GM10266 (cell line): ENCODE measurements at regions not wholly inside any gene's neighbourhood (a gene's known extent, or its start where the extent isn't known, plus 50 kb on each side); places are given as distances from the start of the nearest gene placed in this dataset.

ENCODE experiments used
- DNase-seq: peaks from one replicate; pipeline ENCODE4 v3.0.0; 2012; ENCODE audit errors: extremely low spot score
- TF ChIP-seq, protein P1 (sequence below): IDR thresholded peaks from 2 replicates; pipeline ENCODE4 v1.5.1; 2012; ENCODE audit warnings: mild to moderate bottlenecking, low read depth; ENCODE audit not compliant: control insufficient read depth, insufficient read depth; ENCODE audit errors: missing control alignments

DNA sequence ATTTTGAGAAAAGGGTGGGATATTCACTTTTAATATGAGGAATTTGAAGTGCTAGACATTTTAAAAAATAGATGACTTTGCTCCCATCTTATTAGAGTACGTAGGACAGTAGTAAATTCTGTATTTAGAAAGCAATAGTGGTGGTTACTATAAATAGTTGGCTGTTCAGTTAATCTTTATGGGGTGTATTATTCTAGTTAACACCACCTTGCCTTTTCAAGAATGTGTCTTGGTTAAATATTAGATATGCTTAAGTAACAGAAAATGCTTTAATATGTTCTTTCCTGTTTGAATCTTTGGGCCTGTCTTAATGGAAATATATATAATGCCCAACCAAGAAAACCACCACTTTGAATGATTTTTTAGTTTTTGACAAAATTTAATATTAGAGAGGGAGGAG lies 608.7 kb upstream of the FAM174A start:
- TF ChIP-seq, protein P1, sequence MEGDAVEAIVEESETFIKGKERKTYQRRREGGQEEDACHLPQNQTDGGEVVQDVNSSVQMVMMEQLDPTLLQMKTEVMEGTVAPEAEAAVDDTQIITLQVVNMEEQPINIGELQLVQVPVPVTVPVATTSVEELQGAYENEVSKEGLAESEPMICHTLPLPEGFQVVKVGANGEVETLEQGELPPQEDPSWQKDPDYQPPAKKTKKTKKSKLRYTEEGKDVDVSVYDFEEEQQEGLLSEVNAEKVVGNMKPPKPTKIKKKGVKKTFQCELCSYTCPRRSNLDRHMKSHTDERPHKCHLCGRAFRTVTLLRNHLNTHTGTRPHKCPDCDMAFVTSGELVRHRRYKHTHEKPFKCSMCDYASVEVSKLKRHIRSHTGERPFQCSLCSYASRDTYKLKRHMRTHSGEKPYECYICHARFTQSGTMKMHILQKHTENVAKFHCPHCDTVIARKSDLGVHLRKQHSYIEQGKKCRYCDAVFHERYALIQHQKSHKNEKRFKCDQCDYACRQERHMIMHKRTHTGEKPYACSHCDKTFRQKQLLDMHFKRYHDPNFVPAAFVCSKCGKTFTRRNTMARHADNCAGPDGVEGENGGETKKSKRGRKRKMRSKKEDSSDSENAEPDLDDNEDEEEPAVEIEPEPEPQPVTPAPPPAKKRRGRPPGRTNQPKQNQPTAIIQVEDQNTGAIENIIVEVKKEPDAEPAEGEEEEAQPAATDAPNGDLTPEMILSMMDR, result no peak
- no peak for DNase-seq

DNA sequence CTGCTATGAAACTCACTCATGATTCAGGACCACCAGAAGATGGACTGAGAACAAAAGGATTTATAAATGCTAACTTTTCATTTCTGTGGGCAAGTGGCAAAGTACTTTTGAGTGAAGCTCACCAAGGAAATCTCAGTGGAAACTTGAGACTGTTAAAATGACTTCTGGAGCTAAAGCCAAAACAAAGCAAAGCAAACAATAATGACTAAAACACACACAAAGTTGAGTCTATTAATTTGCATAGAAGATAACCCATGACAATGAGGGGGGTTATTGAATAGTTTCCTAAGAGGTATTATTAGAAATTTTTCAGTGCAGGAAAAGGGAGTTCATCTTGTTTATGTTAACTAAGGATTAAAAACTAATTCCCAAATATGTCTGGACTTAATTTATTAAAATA lies 612.8 kb upstream of the FAM174A start:
- TF ChIP-seq, protein P1, result no peak
- no peak for DNase-seq

DNA sequence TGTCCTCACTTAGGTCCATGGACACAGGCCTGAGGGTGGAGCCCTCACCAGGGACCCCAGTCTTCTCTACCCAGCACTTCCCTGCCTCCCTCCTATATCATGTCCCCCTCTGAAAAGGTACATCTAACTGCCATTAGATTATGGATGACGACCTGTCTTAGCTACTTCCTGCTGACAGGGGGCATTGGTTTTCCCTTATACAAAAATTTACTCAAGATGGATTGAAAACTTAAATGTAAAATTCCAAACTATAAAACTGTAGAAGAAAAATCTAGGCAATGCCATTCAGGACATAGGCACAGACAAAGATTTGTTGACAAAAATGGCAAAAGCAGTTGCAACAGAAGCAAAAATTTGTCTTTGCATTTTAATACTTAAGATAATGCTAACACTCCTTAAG lies 623.2 kb upstream of the FAM174A start:
- TF ChIP-seq, protein P1, result no peak
- no peak for DNase-seq

DNA sequence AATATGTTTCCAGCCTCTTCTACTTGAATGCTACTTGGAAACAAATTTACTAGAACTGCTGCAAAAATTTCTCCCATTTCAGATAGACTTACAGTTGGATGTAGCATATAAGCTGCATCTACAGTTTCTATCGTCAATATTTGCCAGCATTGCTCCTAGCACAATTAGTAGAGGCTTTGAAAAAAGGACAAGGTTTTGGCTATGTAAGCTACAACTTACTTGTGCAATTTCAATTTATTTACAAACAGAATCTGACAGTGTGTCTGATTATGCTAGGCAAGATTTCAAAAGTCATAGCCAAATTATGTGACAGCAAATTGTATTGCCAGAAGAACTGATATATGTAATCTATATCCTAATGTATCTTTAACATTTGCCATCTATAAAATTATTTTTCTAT lies 628.4 kb upstream of the FAM174A start:
- DNase-seq, result no peak
- TF ChIP-seq, protein P1, result no peak

DNA sequence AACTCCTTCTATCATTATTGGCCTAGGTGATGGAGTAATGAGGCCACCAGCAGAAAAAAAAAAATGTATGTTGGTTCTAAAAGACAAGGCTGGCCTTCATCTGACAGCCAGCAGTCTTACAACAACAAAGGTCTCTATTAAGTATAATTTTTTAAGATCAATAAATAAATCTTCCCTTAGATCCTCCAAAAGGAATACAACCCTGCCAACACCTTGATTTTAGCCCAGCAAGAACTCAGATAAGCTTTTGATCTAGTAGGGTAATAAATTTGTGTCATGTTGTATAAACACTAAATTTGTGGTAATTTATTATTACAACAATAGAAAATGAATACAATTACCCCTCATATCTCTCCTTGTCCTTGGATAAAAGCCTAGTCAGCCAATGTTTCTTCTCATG lies 633.2 kb upstream of the FAM174A start:
- no peak for DNase-seq
- TF ChIP-seq, protein P1, result no peak

DNA sequence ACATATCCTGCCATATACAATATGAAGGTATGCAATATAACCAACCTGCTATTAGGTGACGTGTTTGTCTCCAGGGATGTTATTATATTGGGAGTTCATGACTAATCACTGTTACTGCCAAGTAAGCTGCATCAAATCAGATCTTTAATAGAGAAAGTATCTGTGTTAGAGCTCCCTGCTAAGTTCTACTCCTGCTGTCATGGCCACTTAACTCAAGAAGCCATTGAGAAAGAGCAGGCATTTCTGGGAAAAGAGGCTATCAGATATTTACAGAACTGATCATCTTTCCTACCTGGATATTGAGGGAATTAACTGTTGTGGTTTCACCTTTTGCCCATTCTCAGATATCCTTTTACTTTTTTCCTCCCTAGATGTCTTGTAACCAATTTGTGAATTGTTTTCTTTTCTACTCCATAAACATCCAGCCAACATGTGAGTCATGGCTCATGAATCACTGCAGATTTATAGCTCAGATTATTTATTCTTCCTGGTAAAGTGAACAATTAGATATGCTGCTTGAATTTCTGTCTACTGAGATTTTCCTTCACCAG lies 634.8 kb upstream of the FAM174A start:
- DNase-seq, result no peak
- TF ChIP-seq, protein P1, result no peak

DNA sequence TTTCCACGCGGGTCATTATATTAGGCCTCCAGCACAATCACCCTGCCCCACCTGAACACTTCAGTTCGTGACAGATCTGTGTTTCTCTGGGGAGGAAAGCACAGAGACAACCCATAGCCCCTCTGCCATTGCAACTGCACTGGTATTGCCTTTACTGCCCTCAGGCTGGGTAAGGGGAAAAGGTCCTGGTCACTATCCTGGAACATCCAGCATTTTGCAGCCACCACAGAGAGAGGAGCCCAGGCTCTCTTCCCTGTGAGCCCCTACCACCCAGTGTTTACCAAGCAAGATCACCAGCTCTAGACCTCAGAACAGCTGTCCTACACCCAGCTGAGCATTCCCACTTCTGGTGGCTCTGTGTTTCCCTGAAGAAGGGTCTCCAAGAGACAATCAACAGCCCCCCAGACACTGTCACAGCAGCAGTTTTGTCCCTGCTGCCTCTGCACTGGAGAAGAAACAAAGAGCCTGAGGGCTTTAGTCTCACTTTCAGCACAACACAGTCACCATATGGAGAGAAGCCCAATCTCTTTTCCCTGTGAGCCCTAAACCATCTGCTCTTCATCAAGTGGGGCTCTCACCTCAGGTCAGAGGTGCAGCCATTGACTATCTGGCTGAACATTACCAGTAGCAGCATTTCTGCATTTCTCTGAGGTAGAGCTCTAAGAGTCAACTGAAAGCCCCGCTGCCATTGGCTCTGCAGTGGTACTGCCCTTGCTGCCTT lies 655.2 kb upstream of the FAM174A start:
- TF ChIP-seq, protein P1, result no peak

More for the DNA sequence above, 655.2 kb upstream of the FAM174A start:
- no peak for DNase-seq
